Vagina (tissue), 2 donors: ENCODE measurements at regions not wholly inside any gene's neighbourhood (a gene's known extent, or its start where the extent isn't known, plus 50 kb on each side); places are given as distances from the start of the nearest gene placed in this dataset.

Experiments used
- POLR2A ChIP-seq, 2 donors: fragments of 450-650 bp; IDR thresholded peaks; one replicate each; pipeline ENCODE4 v1.6.1; 2017; ENCODE audit warnings: antibody characterized with exemption in 2 of 2, mild to moderate bottlenecking in 2 of 2, moderate library complexity in 2 of 2
- POLR2AphosphoS5 ChIP-seq, 2 donors: sonication (generic); formaldehyde crosslinking; IDR thresholded peaks; one replicate each; pipeline ENCODE4 v1.9.0; 2017; ENCODE audit warnings: antibody characterized with exemption in 2 of 2, mild to moderate bottlenecking in 2 of 2, low read depth in 1 of 2; ENCODE audit not compliant: insufficient read depth in 1 of 2
- TF ChIP-seq, protein P1 (sequence below), 3 experiments: fragments of 450-650 bp in 2 of 3; fragments of 200-600 bp in 1 of 3; sonication (generic) in 1 of 3; IDR thresholded peaks; one replicate each; pipeline ENCODE4 v1.5.1; 2017 to 2019; ENCODE audit warnings: antibody characterized with exemption in 3 of 3, mild to moderate bottlenecking in 2 of 3, moderate library complexity in 2 of 3

GRCh38 chr10:65201491-65201890 lies 1680.3 kb downstream of the REEP3 start:
- TF ChIP-seq, protein P1, sequence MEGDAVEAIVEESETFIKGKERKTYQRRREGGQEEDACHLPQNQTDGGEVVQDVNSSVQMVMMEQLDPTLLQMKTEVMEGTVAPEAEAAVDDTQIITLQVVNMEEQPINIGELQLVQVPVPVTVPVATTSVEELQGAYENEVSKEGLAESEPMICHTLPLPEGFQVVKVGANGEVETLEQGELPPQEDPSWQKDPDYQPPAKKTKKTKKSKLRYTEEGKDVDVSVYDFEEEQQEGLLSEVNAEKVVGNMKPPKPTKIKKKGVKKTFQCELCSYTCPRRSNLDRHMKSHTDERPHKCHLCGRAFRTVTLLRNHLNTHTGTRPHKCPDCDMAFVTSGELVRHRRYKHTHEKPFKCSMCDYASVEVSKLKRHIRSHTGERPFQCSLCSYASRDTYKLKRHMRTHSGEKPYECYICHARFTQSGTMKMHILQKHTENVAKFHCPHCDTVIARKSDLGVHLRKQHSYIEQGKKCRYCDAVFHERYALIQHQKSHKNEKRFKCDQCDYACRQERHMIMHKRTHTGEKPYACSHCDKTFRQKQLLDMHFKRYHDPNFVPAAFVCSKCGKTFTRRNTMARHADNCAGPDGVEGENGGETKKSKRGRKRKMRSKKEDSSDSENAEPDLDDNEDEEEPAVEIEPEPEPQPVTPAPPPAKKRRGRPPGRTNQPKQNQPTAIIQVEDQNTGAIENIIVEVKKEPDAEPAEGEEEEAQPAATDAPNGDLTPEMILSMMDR (IDR thresholded peaks at IDR 0.05), result no peak
- TF ChIP-seq POLR2A (IDR thresholded peaks at IDR 0.05), result no peak
- TF ChIP-seq POLR2AphosphoS5 (IDR thresholded peaks at IDR 0.05; ENCODE audit: insufficient read depth in 1 of 2, low read depth in 1 of 2), result no peak
